Stomach (tissue), 8 donors: ENCODE measurements at regions not wholly inside any gene's neighbourhood (a gene's known extent, or its start where the extent isn't known, plus 50 kb on each side); places are given as distances from the start of the nearest gene placed in this dataset.

Experiments
- DNase-seq, 2 donors: peaks; one replicate each; pipeline versions ENCODE4 v3.0.0 to v3.0.0-alpha.2; 2013 to 2019
- H3K27ac ChIP-seq, 5 donors: fragments of 200-600 bp in 4 of 5; sonication (generic) in 4 of 5; one replicate each; pipeline ENCODE4 v1.5.1; 2013 to 2019; ENCODE audit warnings: mild to moderate bottlenecking in 1 of 5, moderate library complexity in 1 of 5
- H3K27me3 ChIP-seq, 3 donors: fragments of 200-600 bp; sonication (generic); one replicate each; pipeline ENCODE4 v1.5.1; 2017 to 2019; ENCODE audit warnings: mixed run types in 1 of 3
- H3K36me3 ChIP-seq, 4 donors: fragments of 200-600 bp; sonication (generic); 1 replicate in 3 of 4; 2 replicates in 1 of 4; pipeline ENCODE4 v1.5.1; 2016 to 2019
- H3K4me1 ChIP-seq, 4 donors: fragments of 200-600 bp; sonication (generic); one replicate each; pipeline ENCODE4 v1.5.1; 2016 to 2019
- H3K4me3 ChIP-seq, 4 donors: fragments of 200-600 bp; sonication (generic) in 3 of 4; one replicate each; pipeline ENCODE4 v1.5.1; 2016 to 2019; ENCODE audit warnings: mild to moderate bottlenecking in 1 of 4
- H3K9me3 ChIP-seq, 4 donors: fragments of 200-600 bp; sonication (generic); one replicate each; pipeline ENCODE4 v1.5.1; 2016 to 2019
- EP300 ChIP-seq: sonication (generic); formaldehyde crosslinking; IDR thresholded peaks from one replicate; pipeline ENCODE4 v1.6.1; 2017; ENCODE audit warnings: antibody characterized with exemption
- POLR2A ChIP-seq, 4 donors: fragments of 450-650 bp; IDR thresholded peaks; one replicate each; pipeline ENCODE4 v1.6.1; 2016; ENCODE audit warnings: antibody characterized with exemption in 4 of 4, control low read depth in 2 of 4, mild to moderate bottlenecking in 1 of 4, moderate library complexity in 1 of 4
- POLR2AphosphoS5 ChIP-seq, 3 donors: sonication (generic); formaldehyde crosslinking; IDR thresholded peaks; one replicate each; pipeline ENCODE4 v1.6.1; 2016; ENCODE audit warnings: antibody characterized with exemption in 3 of 3
- WGBS, 5 donors: extraction: QIAGEN DNeasy Blood & Tissue Kit in 3 of 5; methylation state at CpG; one replicate each; pipeline versions ENCODE4 v1.1.5 to v1.1.7; 2013 to 2018; 5-methylcytosine and 5-hydroxymethylcytosine counted together
- intact Hi-C: fragments of 100-400 bp; cut with DNase I; formaldehyde crosslinking; loops from one replicate; pipeline ENCODE4 v1.15.1; 2023; ENCODE audit warnings: low total_unique reads
- TF ChIP-seq, protein P1 (sequence below), 7 experiments: fragments of 450-650 bp in 4 of 7; fragments of 200-600 bp in 3 of 7; sonication (generic) in 3 of 7; IDR thresholded peaks; one replicate each; pipeline ENCODE4 v1.5.1; 2016 to 2019; ENCODE audit warnings: antibody characterized with exemption in 7 of 7, control low read depth in 2 of 7, mild to moderate bottlenecking in 1 of 7
- donor health status: healthy with polysubstance abuse.
- donor health status: Bipolar disorder and iron deficiency.
- donor health status: healthy.

DNA sequence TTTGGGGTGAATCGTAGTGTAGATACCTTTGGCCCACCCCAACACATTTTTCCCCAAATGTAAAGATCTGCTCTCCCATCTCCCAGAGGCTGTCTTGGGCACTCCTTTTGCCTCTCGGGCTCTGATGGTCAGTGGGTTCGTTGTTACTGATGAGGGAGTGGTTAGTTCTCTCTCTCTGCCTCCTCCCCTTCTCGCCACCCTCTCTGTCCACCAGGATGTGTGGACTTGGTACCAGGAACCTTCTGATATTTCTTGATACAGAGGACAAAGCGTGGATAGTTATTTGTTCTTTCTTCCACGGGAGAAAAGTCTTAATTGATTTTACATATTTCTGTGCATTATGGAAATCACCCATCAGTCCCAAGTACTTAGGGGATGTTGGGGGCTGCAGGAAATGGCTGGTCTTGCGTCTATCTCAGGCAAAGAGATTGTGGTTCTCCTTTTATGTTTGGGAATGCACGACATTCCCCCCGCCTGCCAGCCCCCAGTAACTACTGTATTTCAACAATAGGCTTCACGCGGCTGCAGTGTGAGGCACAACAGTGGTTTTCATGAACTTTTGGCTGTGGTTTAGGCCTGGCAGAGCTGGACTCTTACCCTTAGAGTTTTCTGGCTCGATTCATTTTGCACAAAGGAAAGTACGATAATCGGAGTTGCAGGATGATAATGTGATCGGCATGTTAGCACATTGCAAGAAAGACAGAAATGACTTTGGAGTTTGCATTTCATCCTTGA lies 79.0 kb upstream of the ZNF536 start:
- WGBS, 5 donors, result 68 to 73% (median 70%) methylated on average over 15 of the region's 15 CpGs
- Histone ChIP-seq H3K27me3 (peaks cover 0 to 21% (median 0%) of the 10 kb centered on the region in 3 donors), H3K4me1 (no peaks in the 10 kb centered on the region), H3K27ac (no peak overlapping the region), H3K4me3 (no peak overlapping the region), H3K36me3 (no peaks in the 10 kb centered on the region), H3K9me3 (peaks cover 0 to 7% (median 0%) of the 10 kb centered on the region in 4 donors)
- intact Hi-C loops, result no loop called here
- DNase-seq, result no peak
- TF ChIP-seq POLR2AphosphoS5 (IDR thresholded peaks at IDR 0.05) (no peak), EP300 (no peak), POLR2A (IDR thresholded peaks at IDR 0.05) (no peak)
- TF ChIP-seq, protein P1, sequence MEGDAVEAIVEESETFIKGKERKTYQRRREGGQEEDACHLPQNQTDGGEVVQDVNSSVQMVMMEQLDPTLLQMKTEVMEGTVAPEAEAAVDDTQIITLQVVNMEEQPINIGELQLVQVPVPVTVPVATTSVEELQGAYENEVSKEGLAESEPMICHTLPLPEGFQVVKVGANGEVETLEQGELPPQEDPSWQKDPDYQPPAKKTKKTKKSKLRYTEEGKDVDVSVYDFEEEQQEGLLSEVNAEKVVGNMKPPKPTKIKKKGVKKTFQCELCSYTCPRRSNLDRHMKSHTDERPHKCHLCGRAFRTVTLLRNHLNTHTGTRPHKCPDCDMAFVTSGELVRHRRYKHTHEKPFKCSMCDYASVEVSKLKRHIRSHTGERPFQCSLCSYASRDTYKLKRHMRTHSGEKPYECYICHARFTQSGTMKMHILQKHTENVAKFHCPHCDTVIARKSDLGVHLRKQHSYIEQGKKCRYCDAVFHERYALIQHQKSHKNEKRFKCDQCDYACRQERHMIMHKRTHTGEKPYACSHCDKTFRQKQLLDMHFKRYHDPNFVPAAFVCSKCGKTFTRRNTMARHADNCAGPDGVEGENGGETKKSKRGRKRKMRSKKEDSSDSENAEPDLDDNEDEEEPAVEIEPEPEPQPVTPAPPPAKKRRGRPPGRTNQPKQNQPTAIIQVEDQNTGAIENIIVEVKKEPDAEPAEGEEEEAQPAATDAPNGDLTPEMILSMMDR (IDR thresholded peaks at IDR 0.05), result no peak

DNA sequence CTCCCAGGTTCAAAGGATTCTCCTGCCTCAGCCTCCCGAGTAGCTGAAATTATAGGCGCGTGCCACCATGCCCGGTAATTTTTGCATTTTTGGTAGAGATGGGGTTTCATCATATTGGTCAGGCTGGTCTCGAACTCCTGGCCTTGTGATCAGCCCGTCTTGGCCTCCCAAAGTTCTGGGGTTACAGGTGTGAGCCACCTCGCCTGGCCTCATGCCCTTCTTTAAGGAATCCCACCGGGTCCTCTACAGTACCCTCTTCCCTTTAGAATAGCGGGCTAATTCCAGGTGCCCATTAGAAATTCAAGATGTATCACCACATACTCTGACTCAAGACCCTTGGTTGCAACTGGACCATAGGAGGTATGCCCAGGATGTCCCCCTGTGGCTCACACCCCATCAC lies 74.2 kb upstream of the ZNF536 start:
- DNase-seq, result no peak
- WGBS, 5 donors, result 87 to 90% (median 88%) methylated on average over 9 of the region's 9 CpGs
- intact Hi-C loops, result no loop called here
- no peaks in the 10 kb centered on the region for H3K9me3 ChIP-seq
- no peak overlapping the region for H3K4me3 ChIP-seq
- no peaks in the 10 kb centered on the region for H3K36me3 ChIP-seq
- no peak overlapping the region for H3K27ac ChIP-seq
- no peaks in the 10 kb centered on the region for H3K4me1 ChIP-seq
- peaks cover 0 to 34% (median 0%) of the 10 kb centered on the region in 3 donors for H3K27me3 ChIP-seq
- TF ChIP-seq POLR2AphosphoS5 (IDR thresholded peaks at IDR 0.05) (no peak), EP300 (no peak), POLR2A (IDR thresholded peaks at IDR 0.05) (no peak)
- TF ChIP-seq, protein P1 (IDR thresholded peaks at IDR 0.05), result no peak

DNA sequence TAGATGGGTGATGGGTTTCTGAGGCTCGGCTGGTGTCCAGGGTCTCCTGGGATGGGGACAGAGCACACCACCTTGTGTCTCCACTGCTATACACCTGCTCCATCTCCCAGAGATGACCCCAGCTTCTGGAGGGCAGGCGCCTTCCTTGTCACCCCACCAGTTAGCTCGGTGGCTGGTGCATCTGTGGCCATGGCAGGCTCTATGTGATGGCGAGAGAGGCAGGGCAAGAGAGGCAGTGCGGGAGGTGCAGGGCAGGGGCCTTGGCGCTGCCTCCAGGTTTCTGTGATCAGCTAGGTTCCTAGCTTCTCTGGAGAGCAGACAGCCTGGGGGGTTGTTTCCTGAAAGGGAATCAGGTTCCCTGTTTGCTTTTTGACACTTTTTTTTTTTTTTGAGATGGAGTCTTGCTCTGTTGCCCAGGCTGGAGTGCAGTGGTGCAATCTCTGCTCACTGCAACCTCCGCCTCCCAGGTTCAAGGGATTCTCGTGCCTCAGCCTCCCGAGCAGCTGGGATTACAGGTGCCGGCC lies 69.0 kb upstream of the ZNF536 start:
- Histone ChIP-seq H3K27me3 (peaks cover 0 to 15% (median 0%) of the 10 kb centered on the region in 3 donors), H3K4me1 (no peaks in the 10 kb centered on the region), H3K36me3 (no peaks in the 10 kb centered on the region), H3K27ac (no peak overlapping the region), H3K9me3 (no peaks in the 10 kb centered on the region), H3K4me3 (no peak overlapping the region)
- 85 to 89% (median 88%) methylated on average over 10 of the region's 10 CpGs for WGBS, 5 donors
- DNase-seq, result no peak
- TF ChIP-seq POLR2A (IDR thresholded peaks at IDR 0.05), result no peak
- TF ChIP-seq POLR2AphosphoS5 (IDR thresholded peaks at IDR 0.05), result no peak
- TF ChIP-seq, protein P1 (IDR thresholded peaks at IDR 0.05), result no peak
- TF ChIP-seq EP300, result no peak
- intact Hi-C loops, result no loop called here

DNA sequence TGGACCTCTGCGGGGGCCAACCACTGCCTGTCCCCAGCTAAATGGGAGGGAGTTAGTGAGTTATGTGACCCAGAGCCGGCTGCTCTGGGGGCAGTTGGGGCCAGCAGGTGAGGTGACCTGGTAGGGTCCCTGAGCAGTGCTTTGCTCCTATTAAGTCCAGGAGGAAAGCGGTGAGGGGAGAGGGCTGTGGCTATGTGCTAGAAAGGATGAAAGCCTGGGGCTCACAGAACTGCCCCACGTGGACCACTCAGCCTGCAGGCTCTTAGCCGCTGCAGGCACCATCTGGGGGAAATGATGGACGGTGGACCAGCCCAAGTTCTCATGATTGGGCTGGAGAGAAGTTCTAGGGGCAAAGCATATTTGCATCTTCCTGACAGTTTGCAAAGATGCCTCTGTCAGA lies 67.6 kb upstream of the ZNF536 start:
- no peak overlapping the region for H3K4me3 ChIP-seq
- H3K36me3 ChIP-seq, result no peaks in the 10 kb centered on the region
- intact Hi-C loops, result no loop called here
- TF ChIP-seq EP300, result no peak
- TF ChIP-seq POLR2AphosphoS5 (IDR thresholded peaks at IDR 0.05), result no peak
- H3K9me3 ChIP-seq, result no peaks in the 10 kb centered on the region
- H3K4me1 ChIP-seq, result no peaks in the 10 kb centered on the region
- H3K27ac ChIP-seq, result no peak overlapping the region
- 58 to 79% (median 75%) methylated on average over 5 to 6 of the region's 6 CpGs for WGBS, 5 donors
- DNase-seq, result no peak
- H3K27me3 ChIP-seq, result peaks cover 0 to 16% (median 0%) of the 10 kb centered on the region in 3 donors
